Right lobe of liver (tissue), 4 donors: ENCODE measurements at regions not wholly inside any gene's neighbourhood (a gene's known extent, or its start where the extent isn't known, plus 50 kb on each side); places are given as distances from the start of the nearest gene placed in this dataset.

Experiments used
- POLR2A ChIP-seq: fragments of 450-650 bp; IDR thresholded peaks from one replicate; pipeline ENCODE4 v1.6.1; 2017; ENCODE audit warnings: antibody characterized with exemption, mild to moderate bottlenecking
- TF ChIP-seq, protein P1 (sequence below), 4 donors: fragments of 200-600 bp in 3 of 4; fragments of 450-650 bp in 1 of 4; IDR thresholded peaks; one replicate each; pipeline versions ENCODE4 v1.5.1 to v1.8.0; 2016 to 2022; ENCODE audit warnings: antibody characterized with exemption in 4 of 4, mild to moderate bottlenecking in 2 of 4
- donor health status: DM: no; HTN: no; CAD: no.
- donor health status: DM: no; HTN: no; CAD: no.
- donor health status: DM: no; HTN: yes; CAD: no.

DNA sequence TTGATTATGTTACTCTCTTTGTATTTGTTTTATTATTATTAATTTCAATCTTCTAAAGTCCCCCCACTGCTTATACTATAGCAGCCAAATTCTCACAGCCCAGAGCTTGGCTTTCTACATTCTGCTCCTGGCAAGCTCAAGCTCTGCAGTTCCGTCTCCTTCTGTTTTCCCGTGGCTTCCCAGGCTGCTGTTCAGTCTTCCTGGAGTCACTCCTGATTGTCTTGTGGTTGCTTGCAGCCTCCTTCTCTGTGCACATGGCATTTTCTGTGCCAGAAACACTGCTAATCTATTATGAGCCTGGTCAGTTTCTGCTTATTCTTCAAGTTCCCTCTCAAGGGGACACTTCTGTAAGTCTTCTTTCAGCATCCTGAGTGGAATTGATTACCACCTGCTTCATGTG is 533.7 kb upstream of the IGFBP3 start:
- TF ChIP-seq, protein P1, sequence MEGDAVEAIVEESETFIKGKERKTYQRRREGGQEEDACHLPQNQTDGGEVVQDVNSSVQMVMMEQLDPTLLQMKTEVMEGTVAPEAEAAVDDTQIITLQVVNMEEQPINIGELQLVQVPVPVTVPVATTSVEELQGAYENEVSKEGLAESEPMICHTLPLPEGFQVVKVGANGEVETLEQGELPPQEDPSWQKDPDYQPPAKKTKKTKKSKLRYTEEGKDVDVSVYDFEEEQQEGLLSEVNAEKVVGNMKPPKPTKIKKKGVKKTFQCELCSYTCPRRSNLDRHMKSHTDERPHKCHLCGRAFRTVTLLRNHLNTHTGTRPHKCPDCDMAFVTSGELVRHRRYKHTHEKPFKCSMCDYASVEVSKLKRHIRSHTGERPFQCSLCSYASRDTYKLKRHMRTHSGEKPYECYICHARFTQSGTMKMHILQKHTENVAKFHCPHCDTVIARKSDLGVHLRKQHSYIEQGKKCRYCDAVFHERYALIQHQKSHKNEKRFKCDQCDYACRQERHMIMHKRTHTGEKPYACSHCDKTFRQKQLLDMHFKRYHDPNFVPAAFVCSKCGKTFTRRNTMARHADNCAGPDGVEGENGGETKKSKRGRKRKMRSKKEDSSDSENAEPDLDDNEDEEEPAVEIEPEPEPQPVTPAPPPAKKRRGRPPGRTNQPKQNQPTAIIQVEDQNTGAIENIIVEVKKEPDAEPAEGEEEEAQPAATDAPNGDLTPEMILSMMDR (IDR thresholded peaks at IDR 0.05): no peak
- no peak for TF ChIP-seq POLR2A
